DMS53 treated with DMSO at 0.1 percent for 48 hours (cell line): ENCODE measurements at regions not wholly inside any gene's neighbourhood (a gene's known extent, or its start where the extent isn't known, plus 50 kb on each side); places are given as distances from the start of the nearest gene placed in this dataset.
A peak's percentile ranks its signal among the peaks of the same experiment; 100 is the strongest.
"Not testable (repeated sequence)": the region's sequence is repeated elsewhere in the genome, so short reads cannot be mapped to it uniquely, and the experiment has no call there.

ENCODE experiments used
- DNase-seq: peaks from one replicate; lab custom pipeline; 2025; ENCODE audit not compliant: unreplicated experiment; lab: John Stamatoyannopoulos, UW

GRCh38 chr4:177177541-177178081 lies 132.1 kb upstream of the NEIL3 start:
- DNase-seq, result no peak

- DNase-seq, result no peak
Observed at GRCh38 chr4:177178246-177178645, 131.4 kb upstream of the NEIL3 start.

- no peak for DNase-seq
Observed at GRCh38 chr4:177182166-177182565, 127.5 kb upstream of the NEIL3 start.

- DNase-seq, result no peak
Observed at GRCh38 chr4:177182728-177183127, 126.9 kb upstream of the NEIL3 start.

- DNase-seq, result no peak
Observed at GRCh38 chr4:177185151-177185550, 124.5 kb upstream of the NEIL3 start.

GRCh38 chr4:177185579-177185978 lies 124.1 kb upstream of the NEIL3 start:
- DNase-seq, result no peak

- no peak for DNase-seq
Observed at GRCh38 chr4:177187371-177187770, 122.3 kb upstream of the NEIL3 start.

GRCh38 chr4:177190995-177191580 lies 118.6 kb upstream of the NEIL3 start:
- peak; percentile 61 for DNase-seq

- no peak for DNase-seq
Observed at GRCh38 chr4:177191586-177191985, 118.1 kb upstream of the NEIL3 start.

- no peak for DNase-seq
Observed at GRCh38 chr4:177191991-177192390, 117.7 kb upstream of the NEIL3 start.

- not testable (repeated sequence) for DNase-seq
Observed at GRCh38 chr4:177193024-177193715, 116.5 kb upstream of the NEIL3 start.

GRCh38 chr4:177194906-177195305 lies 114.8 kb upstream of the NEIL3 start:
- DNase-seq, result no peak

- DNase-seq, result no peak
Observed at GRCh38 chr4:177196615-177197014, 113.1 kb upstream of the NEIL3 start.

- no peak for DNase-seq
Observed at GRCh38 chr4:177201614-177202013, 108.1 kb upstream of the NEIL3 start.

GRCh38 chr4:177204126-177204525 lies 105.5 kb upstream of the NEIL3 start:
- DNase-seq, result no peak

- DNase-seq, result no peak
Observed at GRCh38 chr4:177214935-177215334, 94.7 kb upstream of the NEIL3 start.

- no peak for DNase-seq
Observed at GRCh38 chr4:177220376-177220775, 89.3 kb upstream of the NEIL3 start.

GRCh38 chr4:177222781-177223180 lies 86.9 kb upstream of the NEIL3 start:
- no peak for DNase-seq

GRCh38 chr4:177225605-177226004 lies 84.1 kb upstream of the NEIL3 start:
- no peak for DNase-seq

GRCh38 chr4:177227636-177228035 lies 82.0 kb upstream of the NEIL3 start:
- no peak for DNase-seq

GRCh38 chr4:177228599-177228998 lies 81.1 kb upstream of the NEIL3 start:
- DNase-seq, result no peak

- DNase-seq, result no peak
Observed at GRCh38 chr4:177229331-177229730, 80.3 kb upstream of the NEIL3 start.

GRCh38 chr4:177232473-177232872 lies 77.2 kb upstream of the NEIL3 start:
- no peak for DNase-seq
